Upper lobe of left lung (tissue), 4 donors: ENCODE measurements at regions not wholly inside any gene's neighbourhood (a gene's known extent, or its start where the extent isn't known, plus 50 kb on each side); places are given as distances from the start of the nearest gene placed in this dataset.

ENCODE experiments used
- CTCF ChIP-seq, 6 experiments: fragments of 450-650 bp in 4 of 6; fragments of 200-600 bp in 2 of 6; sonication (generic) in 2 of 6; IDR thresholded peaks; one replicate each; pipeline ENCODE4 v1.5.1; 2016 to 2019; ENCODE audit warnings: antibody characterized with exemption in 6 of 6
- EP300 ChIP-seq, 4 donors: sonication (generic); formaldehyde crosslinking; IDR thresholded peaks; one replicate each; pipeline ENCODE4 v1.5.1; 2017; ENCODE audit warnings: antibody characterized with exemption in 4 of 4, control low read depth in 2 of 4
- POLR2A ChIP-seq, 4 donors: fragments of 450-650 bp; IDR thresholded peaks; one replicate each; pipeline ENCODE4 v1.5.1; 2016 to 2017; ENCODE audit warnings: antibody characterized with exemption in 4 of 4, mild to moderate bottlenecking in 2 of 4
- POLR2AphosphoS5 ChIP-seq, 2 donors: sonication (generic); formaldehyde crosslinking; IDR thresholded peaks; one replicate each; pipeline ENCODE4 v1.5.1; 2017; ENCODE audit warnings: antibody characterized with exemption in 2 of 2

- TF ChIP-seq CTCF (IDR thresholded peaks at IDR 0.05) (no peak), EP300 (IDR thresholded peaks at IDR 0.05) (no peak), POLR2AphosphoS5 (IDR thresholded peaks at IDR 0.05) (no peak), POLR2A (IDR thresholded peaks at IDR 0.05) (no peak)
These were observed 805.7 kb downstream of the CDH9 start for GRCh38 chr5:26232706-26233105.
